Transverse colon (tissue), 4 donors: ENCODE measurements at regions not wholly inside any gene's neighbourhood (a gene's known extent, or its start where the extent isn't known, plus 50 kb on each side); places are given as distances from the start of the nearest gene placed in this dataset.

Source experiments
- CTCF ChIP-seq, 5 experiments: fragments of 200-600 bp in 3 of 5; fragments of 450-650 bp in 2 of 5; sonication (generic) in 3 of 5; IDR thresholded peaks; 1 replicate in 2 of 5; 2 replicates in 3 of 5; pipeline ENCODE4 v1.5.1; 2016 to 2017; ENCODE audit warnings: antibody characterized with exemption in 5 of 5, inconsistent platforms in 3 of 5, mild to moderate bottlenecking in 2 of 5, moderate library complexity in 1 of 5
- EP300 ChIP-seq: sonication (generic); formaldehyde crosslinking; IDR thresholded peaks from one replicate; pipeline ENCODE4 v1.6.1; 2017; ENCODE audit warnings: antibody characterized with exemption, low read depth
- POLR2A ChIP-seq: fragments of 450-650 bp; IDR thresholded peaks from one replicate; pipeline ENCODE4 v1.6.1; 2016; ENCODE audit warnings: antibody characterized with exemption, mild to moderate bottlenecking, moderate library complexity
- POLR2AphosphoS5 ChIP-seq, 3 donors: sonication (generic); formaldehyde crosslinking; IDR thresholded peaks; one replicate each; pipeline ENCODE4 v1.6.1; 2016; ENCODE audit warnings: antibody characterized with exemption in 3 of 3

- TF ChIP-seq CTCF (IDR thresholded peaks at IDR 0.05) (no peak), EP300 (no peak), POLR2AphosphoS5 (IDR thresholded peaks at IDR 0.05) (no peak), POLR2A (no peak)
Observed at GRCh38 chr6:148242180-148242579, 100.5 kb upstream of the SASH1 start.
